Aorta (tissue), 5 donors: ENCODE measurements at regions not wholly inside any gene's neighbourhood (a gene's known extent, or its start where the extent isn't known, plus 50 kb on each side); places are given as distances from the start of the nearest gene placed in this dataset.

Experiments used
- ATAC-seq: fragments of 200-7000 bp; cut with Tn5 transposase; one replicate; pipeline ENCODE4 v1.9.1; 2022; ENCODE audit warnings: moderate library complexity; ENCODE audit not compliant: low FRiP score
- DNase-seq, 2 donors: peaks; one replicate each; pipeline ENCODE4 v3.0.0-alpha.2; 2020
- H3K27ac ChIP-seq, 2 donors: one replicate each; pipeline ENCODE4 v1.5.1; 2013; ENCODE audit warnings: low read length in 2 of 2, mild to moderate bottlenecking in 2 of 2, moderate library complexity in 2 of 2, control low read depth in 1 of 2, inconsistent platforms in 1 of 2, low read depth in 1 of 2
- H3K27me3 ChIP-seq, 2 donors: one replicate each; pipeline ENCODE4 v1.6.1; 2013; ENCODE audit warnings: control low read depth in 1 of 2, low read length in 1 of 2, mild to moderate bottlenecking in 1 of 2, moderate library complexity in 1 of 2; ENCODE audit not compliant: insufficient read depth in 2 of 2, control insufficient read depth in 1 of 2
- H3K36me3 ChIP-seq, 2 donors: one replicate each; pipeline ENCODE4 v1.6.1; 2013; ENCODE audit warnings: control low read depth in 1 of 2, low read length in 1 of 2, mild to moderate bottlenecking in 1 of 2; ENCODE audit not compliant: insufficient read depth in 2 of 2, control insufficient read depth in 1 of 2
- H3K4me1 ChIP-seq, 2 donors: one replicate each; pipeline ENCODE4 v1.6.1; 2013; ENCODE audit warnings: low read length in 2 of 2, control low read depth in 1 of 2, mild to moderate bottlenecking in 1 of 2, moderate library complexity in 1 of 2; ENCODE audit not compliant: insufficient read depth in 2 of 2, control insufficient read depth in 1 of 2
- H3K4me3 ChIP-seq, 2 donors: one replicate each; pipeline ENCODE4 v1.5.1; 2013; ENCODE audit warnings: low read length in 2 of 2, control low read depth in 1 of 2, mild to moderate bottlenecking in 1 of 2
- H3K9me3 ChIP-seq: one replicate; pipeline ENCODE4 v1.6.1; 2013; ENCODE audit warnings: mild to moderate bottlenecking, low read length; ENCODE audit not compliant: control insufficient read depth
- WGBS, 2 donors: extraction: QIAGEN DNeasy Blood & Tissue Kit; methylation state at CpG; one replicate each; pipeline ENCODE4 v1.1.7; 2013; 5-methylcytosine and 5-hydroxymethylcytosine counted together
- intact Hi-C, 2 donors: fragments of 100-400 bp; cut with DNase I; formaldehyde crosslinking; loops; one replicate each; pipeline versions ENCODE4 v1.14.2 to v1.15.0; 2022
- donor health status: healthy with polysubstance abuse.
- donor health status: Bipolar disorder and iron deficiency.
- donor health status: DM: no; HTN: no; CAD: no.
- donor health status: DM: no; HTN: no; CAD: no.
- donor health status: DM: yes; HTN: yes; CAD: no.

- H3K27me3 ChIP-seq: no peaks in the 10 kb centered on the region
- intact Hi-C loops: no loop called here
- no peak overlapping the region for H3K4me3 ChIP-seq
- ATAC-seq: no peak
- DNase-seq: no peak
- H3K36me3 ChIP-seq: no peaks in the 10 kb centered on the region
- 68 to 76% methylated on average over 5 of the region's 5 CpGs for WGBS, 2 donors
- no peaks in the 10 kb centered on the region for H3K9me3 ChIP-seq
- no peak overlapping the region for H3K27ac ChIP-seq
- H3K4me1 ChIP-seq: no peaks in the 10 kb centered on the region
These were observed 617.0 kb downstream of the SLITRK1 start for GRCh38 chr13:83265279-83265678.

GRCh38 chr13:83248751-83249150 lies 633.5 kb downstream of the SLITRK1 start:
- H3K9me3 ChIP-seq: peaks cover 3% of the 10 kb centered on the region
- ATAC-seq: peak; percentile 38
- no peak overlapping the region for H3K4me3 ChIP-seq
- no peaks in the 10 kb centered on the region for H3K36me3 ChIP-seq
- 17 to 22% methylated on average over 6 of the region's 6 CpGs for WGBS, 2 donors
- H3K27ac ChIP-seq: no peak overlapping the region
- DNase-seq: peak; percentile 73 to 78
- peaks cover 0 to 4% of the 10 kb centered on the region in 2 donors for H3K4me1 ChIP-seq
- intact Hi-C loops: no loop called here
- H3K27me3 ChIP-seq: no peaks in the 10 kb centered on the region

DNA sequence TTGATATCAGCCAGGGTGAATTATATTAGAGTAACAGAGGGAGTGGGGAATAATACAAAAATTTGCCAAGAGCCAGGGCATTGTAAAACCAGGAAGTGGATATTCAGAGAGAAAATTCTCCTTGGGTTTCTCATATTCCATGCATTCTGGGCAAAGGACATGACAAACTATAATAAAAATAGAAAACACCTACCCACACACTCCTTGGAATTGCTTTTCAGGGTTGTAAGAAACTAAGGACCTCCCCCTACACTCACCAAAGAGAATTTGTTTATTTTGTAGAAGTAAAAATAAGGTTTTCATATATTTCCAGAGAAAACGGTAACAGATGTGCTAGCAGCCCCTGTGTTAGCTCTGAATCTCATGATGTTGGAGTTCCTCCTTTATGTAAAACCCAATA lies 649.6 kb downstream of the SLITRK1 start:
- intact Hi-C loops: no loop called here
- DNase-seq (no peak), ATAC-seq (no peak)
- H3K36me3 ChIP-seq: no peaks in the 10 kb centered on the region
- H3K9me3 ChIP-seq: no peaks in the 10 kb centered on the region
- no peaks in the 10 kb centered on the region for H3K27me3 ChIP-seq
- 26 to 42% methylated on average over 1 of the region's 1 CpG for WGBS, 2 donors
- peaks cover 2 to 11% of the 10 kb centered on the region in 2 donors for H3K4me1 ChIP-seq
- H3K27ac ChIP-seq: no peak overlapping the region
- H3K4me3 ChIP-seq: no peak overlapping the region

DNA sequence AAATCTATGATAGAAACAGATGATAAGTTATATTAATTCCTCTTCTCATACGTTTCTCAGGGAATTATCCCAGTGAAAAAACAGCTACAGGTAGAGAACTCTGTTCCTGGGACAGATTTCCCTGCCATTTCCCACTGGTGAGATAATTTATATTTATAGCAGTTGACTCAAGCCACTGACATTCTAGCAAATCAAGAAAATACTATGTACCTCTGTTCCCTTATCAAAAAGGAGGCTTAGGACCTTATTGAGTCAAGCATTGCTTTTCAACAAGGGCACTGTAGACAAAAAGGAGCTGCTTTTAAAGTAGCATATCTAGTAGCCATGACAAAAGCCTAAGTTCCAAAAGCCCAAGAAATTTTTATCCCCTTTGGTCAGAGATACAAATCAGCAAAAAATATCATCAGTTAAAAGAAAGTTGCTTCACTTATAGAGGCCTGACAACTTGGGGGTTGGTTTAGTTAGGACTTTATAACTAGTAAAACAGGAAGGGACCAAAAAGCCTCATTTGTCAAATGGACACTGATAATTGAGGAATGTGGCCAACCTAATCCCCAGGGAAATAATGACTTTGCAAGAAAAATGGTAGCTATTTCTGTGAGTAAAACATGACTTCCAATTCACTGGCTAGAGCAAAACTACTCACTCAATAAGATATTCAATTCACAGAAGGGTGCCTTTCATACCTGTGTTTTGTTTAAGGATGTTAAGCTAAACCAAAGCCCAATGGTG lies 652.5 kb downstream of the SLITRK1 start:
- no peaks in the 10 kb centered on the region for H3K9me3 ChIP-seq
- DNase-seq (no peak), ATAC-seq (no peak)
- WGBS, 2 donors: 10 to 19% methylated on average over 1 of the region's 1 CpG
- intact Hi-C loops: loop anchor here in 1 of 2 donors (10.0 kb wide), 1 partner anchor 165 kb away; no protein-coding TSS in a partner anchor
- peak overlapping the region; percentile 57 to 75 for H3K27ac ChIP-seq
- H3K4me1 ChIP-seq: peaks cover 2 to 11% of the 10 kb centered on the region in 2 donors
- H3K27me3 ChIP-seq: no peaks in the 10 kb centered on the region
- no peaks in the 10 kb centered on the region for H3K36me3 ChIP-seq
- H3K4me3 ChIP-seq: no peak overlapping the region

GRCh38 chr13:83223546-83223945 lies 658.7 kb downstream of the SLITRK1 start:
- intact Hi-C loops: loop anchor here in 1 of 2 donors (10.0 kb wide), 1 partner anchor 159 kb away; no protein-coding TSS in a partner anchor
- H3K4me1 ChIP-seq: no peaks in the 10 kb centered on the region
- H3K4me3 ChIP-seq: no peak overlapping the region
- DNase-seq (no peak), ATAC-seq (no peak)
- no peaks in the 10 kb centered on the region for H3K9me3 ChIP-seq
- H3K36me3 ChIP-seq: no peaks in the 10 kb centered on the region
- WGBS, 2 donors: 97 to 98% methylated on average over 1 of the region's 1 CpG
- no peaks in the 10 kb centered on the region for H3K27me3 ChIP-seq
- H3K27ac ChIP-seq: no peak overlapping the region

DNA sequence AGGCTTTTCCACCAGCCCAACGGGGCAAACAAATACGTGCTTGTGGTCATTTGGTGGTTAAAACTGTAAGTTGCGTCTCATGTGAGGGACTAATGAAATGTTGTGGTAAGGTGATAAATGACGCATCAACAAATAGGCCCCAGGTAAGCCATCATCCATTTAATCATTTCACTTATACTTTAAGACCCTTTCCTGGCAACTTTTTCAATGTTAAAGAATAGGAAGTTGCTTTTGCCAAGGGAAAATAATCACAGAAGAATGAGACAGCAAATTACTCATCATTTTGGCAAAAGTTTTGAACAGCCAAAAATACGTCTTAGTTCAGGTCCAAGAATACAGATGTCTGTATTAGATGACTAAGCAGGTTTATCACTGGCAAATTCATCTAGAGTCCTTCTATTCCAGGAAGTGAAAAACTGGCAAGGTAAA lies 660.4 kb downstream of the SLITRK1 start:
- no peak for DNase-seq
- no peak for ATAC-seq
- H3K9me3 ChIP-seq: no peaks in the 10 kb centered on the region
- H3K36me3 ChIP-seq: no peaks in the 10 kb centered on the region
- no peaks in the 10 kb centered on the region for H3K27me3 ChIP-seq
- no peak overlapping the region for H3K27ac ChIP-seq
- intact Hi-C loops: loop anchor here in 1 of 2 donors (10.0 kb wide), 1 partner anchor 157 kb away; no protein-coding TSS in a partner anchor
- no peaks in the 10 kb centered on the region for H3K4me1 ChIP-seq
- no peak overlapping the region for H3K4me3 ChIP-seq
- 69 to 78% methylated on average over 5 of the region's 5 CpGs for WGBS, 2 donors

- intact Hi-C loops: loop anchor here in 1 of 2 donors (10.0 kb wide), 1 partner anchor 156 kb away; no protein-coding TSS in a partner anchor
- 94 to 95% methylated on average over 1 of the region's 1 CpG for WGBS, 2 donors
These were observed 661.0 kb downstream of the SLITRK1 start for GRCh38 chr13:83221256-83221655.

GRCh38 chr13:83220241-83220640 lies 662.0 kb downstream of the SLITRK1 start:
- no peak overlapping the region for H3K27ac ChIP-seq
- no peaks in the 10 kb centered on the region for H3K9me3 ChIP-seq
- no peak for ATAC-seq
- no peaks in the 10 kb centered on the region for H3K4me1 ChIP-seq
- H3K27me3 ChIP-seq: no peaks in the 10 kb centered on the region
- DNase-seq: no peak
- H3K36me3 ChIP-seq: no peaks in the 10 kb centered on the region
- intact Hi-C loops: loop anchor here in 1 of 2 donors (10.0 kb wide), 1 partner anchor 155 kb away; no protein-coding TSS in a partner anchor
- 85 to 86% methylated on average over 2 of the region's 2 CpGs for WGBS, 2 donors
- no peak overlapping the region for H3K4me3 ChIP-seq

More at GRCh38 chr13:83221256-83221655, 661.0 kb downstream of the SLITRK1 start:
- no peaks in the 10 kb centered on the region for H3K4me1 ChIP-seq
- no peaks in the 10 kb centered on the region for H3K36me3 ChIP-seq
- ATAC-seq (no peak), DNase-seq (no peak)
- no peak overlapping the region for H3K4me3 ChIP-seq
- H3K27ac ChIP-seq: no peak overlapping the region
- H3K9me3 ChIP-seq: no peaks in the 10 kb centered on the region
- H3K27me3 ChIP-seq: no peaks in the 10 kb centered on the region

DNA sequence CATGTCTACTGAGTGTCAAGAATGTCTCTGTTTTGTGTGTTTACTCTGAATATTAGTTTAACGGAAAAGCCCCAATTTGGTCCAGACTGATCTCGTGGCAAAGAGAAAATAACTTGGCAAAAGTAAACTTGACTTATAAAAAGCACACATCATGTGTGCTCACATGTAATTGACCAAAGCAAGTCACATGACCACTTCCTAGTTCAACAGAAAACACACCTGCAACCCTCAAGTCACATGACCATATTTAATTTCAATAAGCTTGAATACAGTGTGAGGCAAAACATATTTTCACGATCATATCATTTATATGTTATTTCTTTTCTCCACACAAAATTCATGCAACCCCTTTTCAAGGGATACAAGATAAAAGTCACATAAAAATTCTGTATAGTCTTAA lies 662.4 kb downstream of the SLITRK1 start:
- no peaks in the 10 kb centered on the region for H3K27me3 ChIP-seq
- no peaks in the 10 kb centered on the region for H3K4me1 ChIP-seq
- DNase-seq (no peak), ATAC-seq (no peak)
- H3K4me3 ChIP-seq: no peak overlapping the region
- H3K27ac ChIP-seq: no peak overlapping the region
- intact Hi-C loops: loop anchor here (10.0 kb wide), 2 partner anchors 145 to 155 kb away; no protein-coding TSS in a partner anchor
- no peaks in the 10 kb centered on the region for H3K36me3 ChIP-seq
- 63 to 69% methylated on average over 3 of the region's 3 CpGs for WGBS, 2 donors
- H3K9me3 ChIP-seq: no peaks in the 10 kb centered on the region
